ENCODE measurements at regions not wholly inside any gene's neighbourhood (a gene's known extent, or its start where the extent isn't known, plus 50 kb on each side); places are given as distances from the start of the nearest gene placed in this dataset.

- Histone ChIP-seq H3K27me3 (no peaks in the 10 kb centered on the region), H3K27ac (no peak overlapping the region), H3K36me3 (no peaks in the 10 kb centered on the region), H3K9me3 (no peaks in the 10 kb centered on the region), H3K4me1 (peaks cover 0 to 19% (median 13%) of the 10 kb centered on the region in 3 donors), H3K4me3 (no peak overlapping the region)
- TF ChIP-seq EP300 (IDR thresholded peaks at IDR 0.05) (no peak), POLR2AphosphoS5 (IDR thresholded peaks at IDR 0.05) (no peak), CTCF (IDR thresholded peaks at IDR 0.05) (no peak), POLR2A (IDR thresholded peaks at IDR 0.05) (no peak)
- ATAC-seq: no peak
- 53 to 55% methylated on average over 1 to 6 of the region's 6 CpGs for WGBS, 2 donors (ENCODE audit: low coverage in 1 of 2)
These were observed 409.2 kb upstream of the TCF4 start for GRCh38 chr18:55997151-55997561.

- Histone ChIP-seq H3K4me1 (peaks cover 0 to 19% (median 13%) of the 10 kb centered on the region in 3 donors), H3K27me3 (no peaks in the 10 kb centered on the region), H3K27ac (no peak overlapping the region), H3K4me3 (no peak overlapping the region), H3K36me3 (no peaks in the 10 kb centered on the region), H3K9me3 (no peaks in the 10 kb centered on the region)
- TF ChIP-seq POLR2A (IDR thresholded peaks at IDR 0.05) (no peak), CTCF (IDR thresholded peaks at IDR 0.05) (no peak), POLR2AphosphoS5 (IDR thresholded peaks at IDR 0.05) (no peak)
- ATAC-seq: no peak
- 69 to 80% methylated on average over 5 of the region's 5 CpGs for WGBS, 2 donors (ENCODE audit: low coverage in 1 of 2)
These were observed 408.7 kb upstream of the TCF4 start for GRCh38 chr18:55996717-55997116.

GRCh38 chr18:55990186-55990585, 402.2 kb upstream of the TCF4 start:
- Histone ChIP-seq H3K27ac (no peak overlapping the region), H3K27me3 (no peaks in the 10 kb centered on the region), H3K4me3 (no peak overlapping the region), H3K36me3 (no peaks in the 10 kb centered on the region), H3K4me1 (no peaks in the 10 kb centered on the region), H3K9me3 (no peaks in the 10 kb centered on the region)
- no peak for TF ChIP-seq POLR2A (IDR thresholded peaks at IDR 0.05)
- no peak for TF ChIP-seq CTCF (IDR thresholded peaks at IDR 0.05)
- TF ChIP-seq POLR2AphosphoS5 (IDR thresholded peaks at IDR 0.05): no peak
- no peak for TF ChIP-seq EP300 (IDR thresholded peaks at IDR 0.05)
- WGBS, 2 donors (ENCODE audit: low coverage in 1 of 2): 86 to 88% methylated on average over 2 of the region's 2 CpGs
- no peak for ATAC-seq

- Histone ChIP-seq H3K27me3 (no peaks in the 10 kb centered on the region), H3K27ac (peak overlapping the region in 2 of 4 donors; percentile 12 to 18), H3K36me3 (no peaks in the 10 kb centered on the region), H3K4me1 (no peaks in the 10 kb centered on the region), H3K4me3 (no peak overlapping the region), H3K9me3 (peaks cover 0 to 6% (median 0%) of the 10 kb centered on the region in 3 donors)
- 0 to 28% methylated on average over 1 to 2 of the region's 2 CpGs for WGBS, 2 donors (ENCODE audit: low coverage in 1 of 2)
- ATAC-seq: peak; percentile 70
- no peak for TF ChIP-seq CTCF (IDR thresholded peaks at IDR 0.05)
- peak; percentile 46 for TF ChIP-seq POLR2AphosphoS5 (IDR thresholded peaks at IDR 0.05)
These were observed 400.5 kb upstream of the TCF4 start for GRCh38 chr18:55988537-55988936.

- no peak for TF ChIP-seq EP300 (IDR thresholded peaks at IDR 0.05)
- no peak for TF ChIP-seq POLR2A (IDR thresholded peaks at IDR 0.05)
- TF ChIP-seq CTCF (IDR thresholded peaks at IDR 0.05): no peak
- no peak for TF ChIP-seq POLR2AphosphoS5 (IDR thresholded peaks at IDR 0.05)
- Histone ChIP-seq H3K9me3 (peaks cover 0 to 6% (median 0%) of the 10 kb centered on the region in 3 donors), H3K27me3 (no peaks in the 10 kb centered on the region), H3K27ac (peak overlapping the region in 1 of 4 donors; percentile 34), H3K4me1 (no peaks in the 10 kb centered on the region), H3K4me3 (no peak overlapping the region), H3K36me3 (no peaks in the 10 kb centered on the region)
- WGBS, 2 donors (ENCODE audit: low coverage in 1 of 2): 50 to 70% methylated on average over 1 of the region's 1 CpG
- no peak for ATAC-seq
These were observed 395.4 kb upstream of the TCF4 start for GRCh38 chr18:55983433-55983832.

Measured in gastroesophageal sphincter (tissue), 4 donors.